GM23248 (cell line): ENCODE measurements at regions not wholly inside any gene's neighbourhood (a gene's known extent, or its start where the extent isn't known, plus 50 kb on each side); places are given as distances from the start of the nearest gene placed in this dataset.

ENCODE experiments used
- DNase-seq: peaks from one replicate; pipeline ENCODE4 v3.0.0-alpha.2; 2015
- H2AFZ ChIP-seq: fragments of 200-600 bp; sonication (generic); 2 replicates; pipeline ENCODE4 v1.6.1; 2016; ENCODE audit warnings: antibody characterized with exemption
- H3F3A ChIP-seq: fragments of 200-600 bp; sonication (generic); 2 replicates; pipeline ENCODE4 v1.6.1; 2016; ENCODE audit warnings: mild to moderate bottlenecking, antibody characterized with exemption, mixed run types; ENCODE audit not compliant: insufficient read depth
- H3K27ac ChIP-seq: fragments of 200-600 bp; sonication (generic); 2 replicates; pipeline ENCODE4 v1.5.1; 2016; ENCODE audit warnings: mild to moderate bottlenecking
- H3K27me3 ChIP-seq: fragments of 200-600 bp; sonication (generic); replicated peaks from 2 replicates; pipeline ENCODE4 v1.6.1; 2016; ENCODE audit warnings: mild to moderate bottlenecking; ENCODE audit not compliant: insufficient read depth
- H3K36me3 ChIP-seq: fragments of 200-600 bp; sonication (generic); 2 replicates; pipeline ENCODE4 v1.6.1; 2016; ENCODE audit warnings: low read depth, mild to moderate bottlenecking
- H3K4me1 ChIP-seq: fragments of 200-600 bp; sonication (generic); 2 replicates; pipeline ENCODE4 v1.6.1; 2016; ENCODE audit warnings: mild to moderate bottlenecking; ENCODE audit not compliant: insufficient read depth
- H3K4me2 ChIP-seq: fragments of 200-600 bp; sonication (generic); one replicate; pipeline ENCODE4 v1.6.1; 2016; ENCODE audit warnings: mild to moderate bottlenecking; ENCODE audit not compliant: unreplicated experiment
- H3K4me3 ChIP-seq: fragments of 200-600 bp; sonication (generic); 2 replicates; pipeline ENCODE4 v1.5.1; 2016; ENCODE audit warnings: mild to moderate bottlenecking
- H3K79me2 ChIP-seq: fragments of 200-600 bp; sonication (generic); 2 replicates; pipeline ENCODE4 v1.6.1; 2016; ENCODE audit warnings: mild to moderate bottlenecking; ENCODE audit not compliant: insufficient read depth
- H3K9ac ChIP-seq: fragments of 200-600 bp; sonication (generic); 2 replicates; pipeline ENCODE4 v1.6.1; 2016; ENCODE audit warnings: mild to moderate bottlenecking
- H3K9me2 ChIP-seq: fragments of 200-600 bp; sonication (generic); 2 replicates; pipeline ENCODE4 v1.6.1; 2016; ENCODE audit warnings: mixed run types, mild to moderate bottlenecking, moderate library complexity; ENCODE audit not compliant: insufficient read depth
- H3K9me3 ChIP-seq: fragments of 200-600 bp; sonication (generic); one replicate; pipeline ENCODE4 v1.6.1; 2017; ENCODE audit warnings: low read depth
- H4K20me1 ChIP-seq: fragments of 200-600 bp; sonication (generic); 2 replicates; pipeline ENCODE4 v1.6.0; 2016; ENCODE audit not compliant: insufficient read depth
- EZH2 ChIP-seq: fragments of 200-600 bp; sonication (generic); IDR thresholded peaks from 2 replicates; pipeline ENCODE4 v1.6.1; 2018; ENCODE audit warnings: antibody characterized with exemption, mild to moderate bottlenecking; ENCODE audit not compliant: insufficient read depth, poor library complexity, severe bottlenecking
- EZH2phosphoT487 ChIP-seq: fragments of 200-600 bp; sonication (generic); IDR thresholded peaks from 2 replicates; pipeline ENCODE4 v1.6.1; 2018; ENCODE audit warnings: antibody characterized with exemption, moderate library complexity, mild to moderate bottlenecking, low read depth; ENCODE audit not compliant: insufficient read depth
- WGBS, 2 experiments: methylation state at CpG; one replicate each; pipeline ENCODE4 v1.1.6; 2015 to 2017; ENCODE audit warnings: low lambda C conversion rate in 2 of 2, low coverage in 1 of 2; ENCODE audit errors: missing lambda C conversion rate in 2 of 2; 5-methylcytosine and 5-hydroxymethylcytosine counted together
- in situ Hi-C: fragments of 300-500 bp; cut with MboI; formaldehyde crosslinking; loops from 2 replicates; pipeline ENCODE4 v1.15.0; 2020

DNA sequence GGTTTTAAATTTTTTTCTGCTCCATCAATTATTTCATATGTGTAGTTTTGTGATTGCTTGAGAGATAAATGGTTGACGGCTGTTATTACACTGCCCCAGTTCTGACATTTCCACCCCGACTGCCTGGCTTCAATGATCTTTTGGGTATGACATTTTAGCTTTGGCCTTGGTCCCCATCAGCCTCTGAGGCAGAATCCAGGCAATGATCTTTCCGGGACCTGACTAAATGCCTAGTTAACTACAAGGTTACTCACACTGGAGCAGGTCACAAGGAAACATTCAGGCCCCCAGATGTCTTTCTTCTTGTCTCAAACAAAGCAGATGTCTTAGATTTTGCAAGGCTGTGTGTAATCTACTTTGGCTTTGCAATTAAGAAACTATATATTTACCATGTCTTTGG is 61.1 kb upstream of the TMCO5A start:
- H3K4me3 ChIP-seq, result no peak overlapping the region
- TF ChIP-seq EZH2, result no peak
- TF ChIP-seq EZH2phosphoT487, result no peak
- H3K4me1 ChIP-seq, result peaks cover 31% of the 10 kb centered on the region
- no peaks in the 10 kb centered on the region for H3K79me2 ChIP-seq
- H3K27ac ChIP-seq, result no peak overlapping the region
- in situ Hi-C loops, result no loop called here
- no peaks in the 10 kb centered on the region for H4K20me1 ChIP-seq
- no peak overlapping the region for H3K9ac ChIP-seq
- peak overlapping the region; percentile 32 for H3K4me2 ChIP-seq
- WGBS, 2 experiments, result 5 to 11% methylated on average over 3 of the region's 3 CpGs
- H3K36me3 ChIP-seq, result no peaks in the 10 kb centered on the region
- H3K27me3 ChIP-seq, result no peaks in the 10 kb centered on the region
- peaks cover 9% of the 10 kb centered on the region for H3F3A ChIP-seq
- peak overlapping the region; percentile 81; the same call in 1 of the 2 replicates for H2AFZ ChIP-seq
- H3K9me3 ChIP-seq, result no peaks in the 10 kb centered on the region
- no peaks in the 10 kb centered on the region for H3K9me2 ChIP-seq
- peak; percentile 62 for DNase-seq

DNA sequence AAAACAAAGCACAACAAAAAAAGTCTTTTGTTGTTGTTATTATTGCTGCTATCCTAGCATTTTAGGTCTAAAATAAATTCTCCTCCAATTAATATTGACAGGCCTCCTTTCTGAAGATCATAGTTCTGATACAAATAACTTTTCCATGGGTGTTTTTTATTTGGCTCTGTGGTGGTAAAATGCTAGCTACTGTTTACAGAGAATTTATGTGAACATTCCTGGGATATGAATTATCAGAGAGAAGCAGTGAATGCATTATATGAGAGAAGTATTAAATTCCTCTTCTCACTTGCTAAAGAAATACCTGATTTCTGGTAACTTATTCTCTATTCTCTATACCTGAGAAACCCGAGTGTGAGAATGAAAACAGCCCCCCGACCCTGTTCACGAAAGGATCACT is 57.5 kb upstream of the TMCO5A start:
- no peak for DNase-seq
- Histone ChIP-seq H3K9me3 (no peaks in the 10 kb centered on the region), H3K79me2 (no peaks in the 10 kb centered on the region), H2AFZ (no peak overlapping the region), H3K27me3 (no peaks in the 10 kb centered on the region), H3K9ac (no peak overlapping the region), H4K20me1 (no peaks in the 10 kb centered on the region), H3K4me1 (peaks cover 53% of the 10 kb centered on the region), H3K9me2 (no peaks in the 10 kb centered on the region), H3F3A (peaks cover 9% of the 10 kb centered on the region), H3K36me3 (no peaks in the 10 kb centered on the region), H3K4me3 (no peak overlapping the region), H3K27ac (no peak overlapping the region), H3K4me2 (peak overlapping the region; percentile 70)
- TF ChIP-seq EZH2, result no peak
- TF ChIP-seq EZH2phosphoT487, result no peak
- in situ Hi-C loops, result loop anchor here (25.0 kb wide), 2 partner anchors 740 to 1365 kb away; no protein-coding TSS in a partner anchor
- 93% methylated on average over 3 of the region's 3 CpGs for WGBS, 2 experiments

DNA sequence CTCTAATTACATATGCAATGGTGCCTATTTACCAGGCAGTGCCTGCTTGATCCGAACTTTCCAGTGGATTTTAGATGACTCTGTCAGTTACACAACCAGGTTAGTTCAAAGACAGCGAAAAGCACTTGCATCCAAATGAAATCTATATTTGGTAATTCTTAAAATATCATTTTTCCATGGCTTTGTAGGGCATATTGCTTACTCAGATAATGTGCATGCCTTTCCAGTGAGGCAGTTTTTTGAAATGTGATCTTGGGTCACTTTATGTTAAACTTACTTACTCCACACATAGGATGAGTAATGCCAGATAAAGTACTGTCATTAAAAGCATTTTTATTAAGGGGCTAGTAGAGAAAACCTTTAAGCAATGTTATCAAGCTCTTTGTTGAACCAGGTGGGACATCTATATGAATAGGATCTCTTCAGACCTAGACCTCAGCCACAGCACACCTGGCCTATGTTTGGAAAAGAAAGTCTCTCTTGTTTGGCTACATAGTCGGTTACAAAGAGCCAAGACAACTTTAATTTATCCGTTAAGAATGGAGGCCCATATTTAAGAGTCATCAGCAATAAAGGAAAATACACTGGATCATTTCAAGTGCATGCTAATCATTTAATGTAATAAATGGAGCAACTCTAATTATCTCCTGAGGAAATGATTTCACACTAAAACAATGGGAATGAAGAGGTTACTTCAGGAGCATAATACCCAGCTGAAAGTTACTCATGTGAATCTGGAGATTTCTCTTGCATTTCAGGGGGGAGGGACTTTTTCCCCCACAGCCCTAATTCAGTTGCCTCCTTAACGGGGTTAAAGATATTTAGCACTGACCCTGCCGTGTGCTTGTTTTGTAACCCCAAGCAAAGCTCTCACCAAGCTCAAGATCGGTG is 56.3 kb upstream of the TMCO5A start:
- Histone ChIP-seq H3K4me1 (peaks cover 44% of the 10 kb centered on the region), H3K36me3 (no peaks in the 10 kb centered on the region), H4K20me1 (no peaks in the 10 kb centered on the region), H3K27me3 (no peaks in the 10 kb centered on the region), H3K9me3 (no peaks in the 10 kb centered on the region), H2AFZ (no peak overlapping the region), H3K4me2 (peak overlapping the region; percentile 70), H3K79me2 (no peaks in the 10 kb centered on the region), H3K9me2 (no peaks in the 10 kb centered on the region), H3K9ac (no peak overlapping the region), H3K27ac (no peak overlapping the region), H3F3A (peaks cover 9% of the 10 kb centered on the region), H3K4me3 (peak overlapping the region; percentile 31; the same call in 1 of the 2 replicates)
- 45 to 51% methylated on average over 7 of the region's 7 CpGs for WGBS, 2 experiments
- no peak for TF ChIP-seq EZH2phosphoT487
- no peak for TF ChIP-seq EZH2
- DNase-seq, result peak; percentile 83
- in situ Hi-C loops, result loop anchor here (25.0 kb wide), 2 partner anchors 741 to 1366 kb away; no protein-coding TSS in a partner anchor

- Histone ChIP-seq H3K9me3 (no peaks in the 10 kb centered on the region), H3K9me2 (no peaks in the 10 kb centered on the region), H4K20me1 (no peaks in the 10 kb centered on the region), H3K27me3 (no peaks in the 10 kb centered on the region), H3K4me3 (no peak overlapping the region), H3F3A (peaks cover 9% of the 10 kb centered on the region), H3K27ac (no peak overlapping the region), H3K9ac (no peak overlapping the region), H3K36me3 (no peaks in the 10 kb centered on the region), H3K79me2 (no peaks in the 10 kb centered on the region), H3K4me2 (no peak overlapping the region), H3K4me1 (peaks cover 36% of the 10 kb centered on the region), H2AFZ (no peak overlapping the region)
- WGBS, 2 experiments, result 34 to 40% methylated on average over 12 of the region's 12 CpGs
- TF ChIP-seq EZH2phosphoT487 (no peak), EZH2 (no peak)
- in situ Hi-C loops, result loop anchor here (25.0 kb wide), 2 partner anchors 743 to 1368 kb away; no protein-coding TSS in a partner anchor
- peak; percentile 67 for DNase-seq
Observed at GRCh38 chr15:37880009-37880834, 54.2 kb upstream of the TMCO5A start.
